ENCODE measurements at regions not wholly inside any gene's neighbourhood (a gene's known extent, or its start where the extent isn't known, plus 50 kb on each side); places are given as distances from the start of the nearest gene placed in this dataset.

GRCh38 chr5:173689737-173690360 lies 73.4 kb upstream of the BOD1 start:
- DNase-seq (ENCODE audit: low spot score), result peak; percentile 68

GRCh38 chr5:173691931-173692330 lies 75.5 kb upstream of the BOD1 start:
- no peak for DNase-seq (ENCODE audit: low spot score)

GRCh38 chr5:173693670-173694069 lies 77.2 kb upstream of the BOD1 start:
- no peak for DNase-seq (ENCODE audit: low spot score)

- DNase-seq (ENCODE audit: low spot score), result no peak
Observed at GRCh38 chr5:173696216-173696615, 79.8 kb upstream of the BOD1 start.

GRCh38 chr5:173697931-173698579 lies 81.6 kb upstream of the BOD1 start:
- no peak for DNase-seq (ENCODE audit: low spot score)

- no peak for DNase-seq (ENCODE audit: low spot score)
Observed at GRCh38 chr5:173699966-173700365, 83.5 kb upstream of the BOD1 start.

GRCh38 chr5:173703466-173703865 lies 87.0 kb upstream of the BOD1 start:
- DNase-seq (ENCODE audit: low spot score), result no peak

GRCh38 chr5:173704615-173705511 lies 88.4 kb upstream of the BOD1 start:
- DNase-seq (ENCODE audit: low spot score), result no peak

- no peak for DNase-seq (ENCODE audit: low spot score)
Observed at GRCh38 chr5:173705512-173706044, 89.1 kb upstream of the BOD1 start.

- no peak for DNase-seq (ENCODE audit: low spot score)
Observed at GRCh38 chr5:173706700-173707099, 90.2 kb upstream of the BOD1 start.

GRCh38 chr5:173707392-173707791 lies 90.9 kb upstream of the BOD1 start:
- peak; percentile 76 for DNase-seq (ENCODE audit: low spot score)

GRCh38 chr5:173709145-173709544 lies 92.7 kb upstream of the BOD1 start:
- no peak for DNase-seq (ENCODE audit: low spot score)

GRCh38 chr5:173709761-173710160 lies 93.3 kb upstream of the BOD1 start:
- DNase-seq (ENCODE audit: low spot score), result no peak

GRCh38 chr5:173710528-173710927 lies 94.1 kb upstream of the BOD1 start:
- DNase-seq (ENCODE audit: low spot score), result no peak

GRCh38 chr5:173711466-173711865 lies 95.0 kb upstream of the BOD1 start:
- no peak for DNase-seq (ENCODE audit: low spot score)

GRCh38 chr5:173712609-173713175 lies 96.2 kb upstream of the BOD1 start:
- no peak for DNase-seq (ENCODE audit: low spot score)

GRCh38 chr5:173714551-173715428 lies 98.3 kb upstream of the BOD1 start:
- no peak for DNase-seq (ENCODE audit: low spot score)

GRCh38 chr5:173715607-173716006 lies 99.2 kb upstream of the BOD1 start:
- DNase-seq (ENCODE audit: low spot score), result no peak

- DNase-seq (ENCODE audit: low spot score), result no peak
Observed at GRCh38 chr5:173716058-173716682, 99.7 kb upstream of the BOD1 start.

- no peak for DNase-seq (ENCODE audit: low spot score)
Observed at GRCh38 chr5:173717959-173718358, 101.5 kb upstream of the BOD1 start.

GRCh38 chr5:173718469-173718868 lies 102.0 kb upstream of the BOD1 start:
- no peak for DNase-seq (ENCODE audit: low spot score)

Data from NAMALWA (cell line).